IPS DF 4.7 (cell line): ENCODE measurements at regions not wholly inside any gene's neighbourhood (a gene's known extent, or its start where the extent isn't known, plus 50 kb on each side); places are given as distances from the start of the nearest gene placed in this dataset.
A peak's percentile ranks its signal among the peaks of the same experiment; 100 is the strongest.
"Not testable (repeated sequence)": the region's sequence is repeated elsewhere in the genome, so short reads cannot be mapped to it uniquely, and the experiment has no call there.

ENCODE experiments used
- DNase-seq: peaks from one replicate; pipeline ENCODE4 v3.0.0-alpha.2; 2013; ENCODE audit warnings: low spot score; ENCODE audit errors: extremely low read depth

GRCh38 chr6:94713446-94713845, 863.9 kb upstream of the MANEA start:
- DNase-seq = no peak

- DNase-seq = no peak
Observed at GRCh38 chr6:94698773-94699172, 878.6 kb upstream of the MANEA start.

GRCh38 chr6:94687255-94687654, 890.1 kb upstream of the MANEA start:
- DNase-seq = not testable (repeated sequence)

- DNase-seq = no peak
Observed at GRCh38 chr6:94683409-94683808, 893.9 kb upstream of the MANEA start.

GRCh38 chr6:94680669-94681212, 896.6 kb upstream of the MANEA start:
- DNase-seq = no peak

- DNase-seq = no peak
Observed at GRCh38 chr6:94673251-94673650, 904.1 kb upstream of the MANEA start.

GRCh38 chr6:94670017-94670416, 907.3 kb upstream of the MANEA start:
- DNase-seq = no peak

- no peak for DNase-seq
Observed at GRCh38 chr6:94668876-94669275, 908.5 kb upstream of the MANEA start.

- no peak for DNase-seq
Observed at GRCh38 chr6:94658929-94659328, 918.4 kb upstream of the MANEA start.

- no peak for DNase-seq
Observed at GRCh38 chr6:94651239-94651638, 926.1 kb upstream of the MANEA start.

GRCh38 chr6:94645191-94645590, 932.1 kb upstream of the MANEA start:
- no peak for DNase-seq

GRCh38 chr6:94639564-94639963, 937.8 kb upstream of the MANEA start:
- no peak for DNase-seq

- peak; percentile 11 for DNase-seq
Observed at GRCh38 chr6:94636780-94637385, 940.5 kb upstream of the MANEA start.

- DNase-seq = no peak
Observed at GRCh38 chr6:94623586-94623985, 953.7 kb upstream of the MANEA start.

- no peak for DNase-seq
Observed at GRCh38 chr6:94622783-94623182, 954.6 kb upstream of the MANEA start.

- DNase-seq = no peak
Observed at GRCh38 chr6:94600636-94601035, 976.7 kb upstream of the MANEA start.

GRCh38 chr6:94597487-94597886, 979.8 kb upstream of the MANEA start:
- DNase-seq = no peak

- no peak for DNase-seq
Observed at GRCh38 chr6:94590416-94590815, 986.9 kb upstream of the MANEA start.

GRCh38 chr6:94588301-94588700, 989.0 kb upstream of the MANEA start:
- no peak for DNase-seq

GRCh38 chr6:94584211-94584610, 993.1 kb upstream of the MANEA start:
- DNase-seq = no peak

GRCh38 chr6:94570581-94570980, 1006.8 kb upstream of the MANEA start:
- DNase-seq = no peak

- DNase-seq = no peak
Observed at GRCh38 chr6:94562846-94563245, 1014.5 kb upstream of the MANEA start.

GRCh38 chr6:94559829-94560537, 1017.4 kb upstream of the MANEA start:
- DNase-seq = no peak
